GM18505 (cell line): ENCODE measurements at regions not wholly inside any gene's neighbourhood (a gene's known extent, or its start where the extent isn't known, plus 50 kb on each side); places are given as distances from the start of the nearest gene placed in this dataset.

Experiments
- ATAC-seq: cut with Tn5 transposase; IDR thresholded peaks from one replicate; pipeline ENCODE4 v1.9.1; 2021; ENCODE audit not compliant: unreplicated experiment
- POLR2A ChIP-seq: IDR thresholded peaks from 4 replicates; pipeline ENCODE4 v1.6.1; 2011; ENCODE audit warnings: borderline replicate concordance; ENCODE audit not compliant: insufficient read depth, insufficient read length; ENCODE audit errors: extremely low read depth

GRCh38 chr9:90420211-90420610 is 222.4 kb downstream of the DIRAS2 start:
- no peak for TF ChIP-seq POLR2A
- no peak for ATAC-seq

- no peak for TF ChIP-seq POLR2A
- ATAC-seq, result no peak
These were observed 221.7 kb downstream of the DIRAS2 start for GRCh38 chr9:90420768-90421513.

- no peak for TF ChIP-seq POLR2A
- ATAC-seq, result no peak
These were observed 220.8 kb downstream of the DIRAS2 start for GRCh38 chr9:90421786-90422185.

GRCh38 chr9:90423661-90424193 is 218.9 kb downstream of the DIRAS2 start:
- no peak for TF ChIP-seq POLR2A
- no peak for ATAC-seq

- no peak for ATAC-seq
- no peak for TF ChIP-seq POLR2A
These were observed 214.1 kb downstream of the DIRAS2 start for GRCh38 chr9:90428517-90428916.

- no peak for TF ChIP-seq POLR2A
- no peak for ATAC-seq
These were observed 209.7 kb downstream of the DIRAS2 start for GRCh38 chr9:90432951-90433350.

- TF ChIP-seq POLR2A, result no peak
- no peak for ATAC-seq
These were observed 209.2 kb downstream of the DIRAS2 start for GRCh38 chr9:90433398-90433941.

- no peak for TF ChIP-seq POLR2A
- no peak for ATAC-seq
These were observed 200.8 kb downstream of the DIRAS2 start for GRCh38 chr9:90441814-90442213.

- no peak for TF ChIP-seq POLR2A
- no peak for ATAC-seq
These were observed 199.9 kb downstream of the DIRAS2 start for GRCh38 chr9:90442723-90443122.

- TF ChIP-seq POLR2A, result no peak
These were observed 197.9 kb downstream of the DIRAS2 start for GRCh38 chr9:90444609-90445204.

GRCh38 chr9:90445391-90445790 is 197.2 kb downstream of the DIRAS2 start:
- ATAC-seq, result no peak
- no peak for TF ChIP-seq POLR2A

More at GRCh38 chr9:90444609-90445204, 197.9 kb downstream of the DIRAS2 start:
- no peak for ATAC-seq

GRCh38 chr9:90446200-90446948 is 196.2 kb downstream of the DIRAS2 start:
- no peak for TF ChIP-seq POLR2A
- no peak for ATAC-seq

- no peak for TF ChIP-seq POLR2A
- ATAC-seq, result no peak
These were observed 194.9 kb downstream of the DIRAS2 start for GRCh38 chr9:90447773-90448172.
